Activated B cell treated with CpG ODN at 0.5 μM for 24 hours (primary cell): ENCODE measurements at regions not wholly inside any gene's neighbourhood (a gene's known extent, or its start where the extent isn't known, plus 50 kb on each side); places are given as distances from the start of the nearest gene placed in this dataset.

Experiments used
- ATAC-seq: fragments of 200-7000 bp; cut with Tn5 transposase; one replicate; pipeline ENCODE4 v1.10.0; 2021; ENCODE audit warnings: low read depth, mild to moderate bottlenecking, moderate library complexity
- CTCF ChIA-PET: fragments of 350-600 bp; sonication (Branson Sonifier 250); formaldehyde crosslinking; loops from one replicate; lab custom pipeline; 2021; ENCODE audit warnings: antibody characterized with exemption; lab: Charles Lee
- POLR2A ChIA-PET: fragments of 350-600 bp; sonication (Branson Sonifier 250); formaldehyde crosslinking; loops from one replicate; lab custom pipeline; 2021; ENCODE audit warnings: antibody characterized with exemption; lab: Charles Lee
- DNase-seq: peaks from one replicate; pipeline ENCODE4 v3.0.0; 2022
- H3K27ac Mint-ChIP-seq: one replicate; pipeline ENCODE4 v1.8.0; 2020; ENCODE audit warnings: mixed read lengths
- H3K27me3 Mint-ChIP-seq: one replicate; pipeline ENCODE4 v1.8.0; 2021; ENCODE audit warnings: mixed read lengths
- H3K36me3 Mint-ChIP-seq: one replicate; pipeline ENCODE4 v1.8.0; 2021; ENCODE audit warnings: low read depth, mixed read lengths
- H3K4me1 Mint-ChIP-seq: one replicate; pipeline ENCODE4 v1.8.0; 2021; ENCODE audit warnings: mixed read lengths
- H3K4me3 Mint-ChIP-seq: one replicate; pipeline ENCODE4 v1.8.0; 2020; ENCODE audit warnings: mild to moderate bottlenecking, mixed read lengths
- H3K9me3 Mint-ChIP-seq: one replicate; pipeline ENCODE4 v1.8.0; 2020; ENCODE audit warnings: mixed read lengths
- intact Hi-C: fragments of 100-400 bp; cut with micrococcal nuclease; formaldehyde crosslinking; loops from one replicate; pipeline ENCODE4 v1.15.1; 2024
- TF ChIP-seq, protein P1 (sequence below): fragments of 200-600 bp; IDR thresholded peaks from one replicate; pipeline ENCODE4 v1.8.0; 2022; ENCODE audit warnings: antibody characterized with exemption, mild to moderate bottlenecking

- CTCF ChIA-PET: no interaction called here
- Mint-ChIP-seq H3K4me1 (no peaks in the 10 kb centered on the region), H3K27me3 (no peaks in the 10 kb centered on the region), H3K27ac (no peak overlapping the region), H3K4me3 (no peak overlapping the region), H3K36me3 (no peaks in the 10 kb centered on the region), H3K9me3 (no peaks in the 10 kb centered on the region)
- TF ChIP-seq, protein P1, sequence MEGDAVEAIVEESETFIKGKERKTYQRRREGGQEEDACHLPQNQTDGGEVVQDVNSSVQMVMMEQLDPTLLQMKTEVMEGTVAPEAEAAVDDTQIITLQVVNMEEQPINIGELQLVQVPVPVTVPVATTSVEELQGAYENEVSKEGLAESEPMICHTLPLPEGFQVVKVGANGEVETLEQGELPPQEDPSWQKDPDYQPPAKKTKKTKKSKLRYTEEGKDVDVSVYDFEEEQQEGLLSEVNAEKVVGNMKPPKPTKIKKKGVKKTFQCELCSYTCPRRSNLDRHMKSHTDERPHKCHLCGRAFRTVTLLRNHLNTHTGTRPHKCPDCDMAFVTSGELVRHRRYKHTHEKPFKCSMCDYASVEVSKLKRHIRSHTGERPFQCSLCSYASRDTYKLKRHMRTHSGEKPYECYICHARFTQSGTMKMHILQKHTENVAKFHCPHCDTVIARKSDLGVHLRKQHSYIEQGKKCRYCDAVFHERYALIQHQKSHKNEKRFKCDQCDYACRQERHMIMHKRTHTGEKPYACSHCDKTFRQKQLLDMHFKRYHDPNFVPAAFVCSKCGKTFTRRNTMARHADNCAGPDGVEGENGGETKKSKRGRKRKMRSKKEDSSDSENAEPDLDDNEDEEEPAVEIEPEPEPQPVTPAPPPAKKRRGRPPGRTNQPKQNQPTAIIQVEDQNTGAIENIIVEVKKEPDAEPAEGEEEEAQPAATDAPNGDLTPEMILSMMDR: no peak
- ATAC-seq (no peak), DNase-seq (no peak)
- POLR2A ChIA-PET: no interaction called here
- intact Hi-C loops: no loop called here
These were observed 134.3 kb downstream of the BUD13 start for GRCh38 chr11:116638463-116638862.

- ATAC-seq (no peak), DNase-seq (no peak)
- intact Hi-C loops: no loop called here
- Mint-ChIP-seq H3K9me3 (no peaks in the 10 kb centered on the region), H3K27ac (no peak overlapping the region), H3K4me3 (no peak overlapping the region), H3K4me1 (no peaks in the 10 kb centered on the region), H3K27me3 (no peaks in the 10 kb centered on the region), H3K36me3 (no peaks in the 10 kb centered on the region)
- TF ChIP-seq, protein P1: no peak
- POLR2A ChIA-PET: no interaction called here
- CTCF ChIA-PET: no interaction called here
These were observed 135.0 kb downstream of the BUD13 start for GRCh38 chr11:116637766-116638165.

GRCh38 chr11:116636341-116636929 is 136.4 kb downstream of the BUD13 start:
- no peaks in the 10 kb centered on the region for H3K36me3 Mint-ChIP-seq
- no peak overlapping the region for H3K4me3 Mint-ChIP-seq
- ATAC-seq: no peak
- ChIA-PET CTCF (no interaction called here), POLR2A (no interaction called here)
- no peaks in the 10 kb centered on the region for H3K27me3 Mint-ChIP-seq
- H3K9me3 Mint-ChIP-seq: no peaks in the 10 kb centered on the region
- no peak overlapping the region for H3K27ac Mint-ChIP-seq
- intact Hi-C loops: no loop called here
- DNase-seq: no peak
- H3K4me1 Mint-ChIP-seq: no peaks in the 10 kb centered on the region
- TF ChIP-seq, protein P1: no peak

DNA sequence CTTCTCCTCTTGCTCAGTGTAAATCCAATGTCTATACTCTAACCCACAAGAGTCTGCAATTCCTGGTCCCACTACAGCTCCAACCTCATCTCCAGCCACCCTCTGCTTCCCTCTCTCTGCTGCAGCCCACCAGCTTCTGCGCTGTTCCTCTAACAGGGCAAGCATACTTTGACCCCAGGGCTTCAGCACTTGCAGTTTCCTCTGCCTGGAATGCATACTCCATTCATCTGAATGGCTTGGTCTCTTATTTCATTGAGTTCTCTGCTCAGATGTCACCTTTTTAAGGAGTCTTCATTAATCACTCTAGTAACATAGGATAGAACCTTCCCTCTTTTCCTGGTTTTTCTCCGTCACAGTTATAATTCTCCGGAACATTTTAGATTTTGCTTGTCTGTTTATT is 141.6 kb downstream of the BUD13 start:
- H3K36me3 Mint-ChIP-seq: no peaks in the 10 kb centered on the region
- TF ChIP-seq, protein P1: no peak
- no peaks in the 10 kb centered on the region for H3K4me1 Mint-ChIP-seq
- intact Hi-C loops: no loop called here
- CTCF ChIA-PET: no interaction called here
- POLR2A ChIA-PET: no interaction called here
- H3K27me3 Mint-ChIP-seq: no peaks in the 10 kb centered on the region
- H3K9me3 Mint-ChIP-seq: peaks cover 5% of the 10 kb centered on the region
- ATAC-seq (no peak), DNase-seq (no peak)
- H3K4me3 Mint-ChIP-seq: no peak overlapping the region
- H3K27ac Mint-ChIP-seq: no peak overlapping the region

DNA sequence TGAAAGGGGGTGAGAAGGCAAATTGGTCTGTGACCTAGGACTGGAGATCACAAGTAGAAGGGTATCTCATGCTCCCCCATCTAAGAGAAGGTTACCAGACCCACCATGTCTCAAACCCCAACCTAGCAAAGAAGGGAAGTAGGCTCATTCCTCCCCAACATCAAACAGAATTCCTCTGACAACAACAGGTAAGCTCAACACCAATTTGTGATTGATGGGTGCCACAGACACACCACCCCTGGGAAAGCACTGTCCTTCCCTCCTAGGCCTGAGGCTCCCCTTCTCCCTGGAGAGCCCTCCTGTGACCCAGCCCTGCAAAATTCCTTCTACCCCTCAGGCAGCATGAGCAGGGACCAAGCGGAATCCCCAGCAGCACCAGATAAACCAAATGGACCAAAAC is 154.3 kb downstream of the BUD13 start:
- Mint-ChIP-seq H3K4me3 (no peak overlapping the region), H3K27ac (no peak overlapping the region), H3K9me3 (no peaks in the 10 kb centered on the region), H3K4me1 (no peaks in the 10 kb centered on the region), H3K36me3 (no peaks in the 10 kb centered on the region), H3K27me3 (no peaks in the 10 kb centered on the region)
- POLR2A ChIA-PET: no interaction called here
- intact Hi-C loops: loop anchor here (2.0 kb wide), 1 partner anchor 64 kb away; no protein-coding TSS in a partner anchor
- ATAC-seq (no peak), DNase-seq (no peak)
- TF ChIP-seq, protein P1: no peak
- CTCF ChIA-PET: no interaction called here
